SK-N-SH treated with all-trans-retinoic acid at 6 μM for 48 hours (cell line): ENCODE measurements at regions not wholly inside any gene's neighbourhood (a gene's known extent, or its start where the extent isn't known, plus 50 kb on each side); places are given as distances from the start of the nearest gene placed in this dataset.

Experiments used
- ATAC-seq: fragments of 200-7000 bp; cut with Tn5 transposase; 3 replicates; pipeline ENCODE4 v1.9.1; 2020; ENCODE audit warnings: mild to moderate bottlenecking, moderate library complexity
- ARNTL ChIP-seq: fragments of 450-650 bp; formaldehyde crosslinking; IDR thresholded peaks from 2 replicates; pipeline ENCODE4 v1.5.0; 2020; ENCODE audit warnings: low read depth, mild to moderate bottlenecking, moderate library complexity, borderline replicate concordance
- BACH2 ChIP-seq: fragments of 250-450 bp; sonication (Bioruptor Pico); IDR thresholded peaks from 2 replicates; pipeline ENCODE4 v1.9.0; 2021; ENCODE audit warnings: mild to moderate bottlenecking, borderline replicate concordance
- CREB5 ChIP-seq: fragments of 250-450 bp; sonication (Bioruptor Pico); IDR thresholded peaks from 2 replicates; pipeline ENCODE4 v1.5.1; 2020; ENCODE audit warnings: low read depth, mild to moderate bottlenecking, moderate library complexity
- CSRNP3 ChIP-seq: fragments of 250-450 bp; sonication (Bioruptor Pico); IDR thresholded peaks from 2 replicates; pipeline ENCODE4 v1.5.1; 2021; ENCODE audit warnings: mild to moderate bottlenecking, moderate library complexity
- ESRRG ChIP-seq: fragments of 250-450 bp; sonication (Bioruptor Pico); IDR thresholded peaks from 2 replicates; pipeline ENCODE4 v1.6.1; 2021; ENCODE audit warnings: mild to moderate bottlenecking
- GLIS3 ChIP-seq: fragments of 250-450 bp; sonication (Bioruptor Pico); IDR thresholded peaks from 2 replicates; pipeline ENCODE4 v1.5.0; 2020; ENCODE audit warnings: mild to moderate bottlenecking, moderate library complexity
- ISL1 ChIP-seq: fragments of 250-450 bp; sonication (Bioruptor Pico); IDR thresholded peaks from 2 replicates; pipeline ENCODE4 v2.1.2; 2022; ENCODE audit warnings: mild to moderate bottlenecking, moderate library complexity
- OSR1 ChIP-seq: fragments of 250-450 bp; sonication (Bioruptor Pico); IDR thresholded peaks from 2 replicates; pipeline ENCODE4 v1.8.0; 2022; ENCODE audit warnings: moderate library complexity, mild to moderate bottlenecking, inconsistent platforms
- PATZ1 ChIP-seq: fragments of 250-450 bp; sonication (Bioruptor Pico); IDR thresholded peaks from 2 replicates; pipeline ENCODE4 v1.8.0; 2020; ENCODE audit warnings: mild to moderate bottlenecking, moderate library complexity, borderline replicate concordance
- PPARA ChIP-seq: fragments of 250-450 bp; sonication (Bioruptor Pico); IDR thresholded peaks from 2 replicates; pipeline ENCODE4 v1.5.0; 2020; ENCODE audit warnings: mild to moderate bottlenecking, borderline replicate concordance
- RARB ChIP-seq: fragments of 250-450 bp; sonication (Bioruptor Pico); IDR thresholded peaks from 2 replicates; pipeline ENCODE4 v1.8.0; 2021; ENCODE audit warnings: mild to moderate bottlenecking, moderate library complexity
- SNAI2 ChIP-seq: fragments of 250-450 bp; sonication (Bioruptor Pico); IDR thresholded peaks from 2 replicates; pipeline ENCODE4 v1.5.0; 2020; ENCODE audit warnings: mild to moderate bottlenecking, moderate library complexity
- TCF4 ChIP-seq: fragments of 250-450 bp; sonication (Bioruptor Pico); IDR thresholded peaks from 2 replicates; pipeline ENCODE4 v1.8.0; 2021; ENCODE audit warnings: mild to moderate bottlenecking, moderate library complexity, borderline replicate concordance
- TOX ChIP-seq: fragments of 250-450 bp; sonication (Bioruptor Pico); IDR thresholded peaks from 2 replicates; pipeline ENCODE4 v1.8.0; 2021; ENCODE audit warnings: mild to moderate bottlenecking, moderate library complexity, borderline replicate concordance
- TSHZ2 ChIP-seq: fragments of 250-450 bp; sonication (Bioruptor Pico); IDR thresholded peaks from 2 replicates; pipeline ENCODE4 v1.5.0; 2020; ENCODE audit warnings: mild to moderate bottlenecking, moderate library complexity
- ZC3H10 ChIP-seq: fragments of 250-450 bp; sonication (Bioruptor Pico); IDR thresholded peaks from 2 replicates; pipeline ENCODE4 v1.5.1; 2021; ENCODE audit warnings: mild to moderate bottlenecking, moderate library complexity
- ZFP3 ChIP-seq: fragments of 250-450 bp; sonication (Bioruptor Pico); IDR thresholded peaks from 2 replicates; pipeline ENCODE4 v1.5.0; 2020; ENCODE audit warnings: mild to moderate bottlenecking, moderate library complexity
- ZNF565 ChIP-seq: fragments of 450-650 bp; formaldehyde crosslinking; conservative IDR thresholded peaks from 2 replicates; pipeline ENCODE4 v1.5.0; 2020; ENCODE audit warnings: low read depth, mild to moderate bottlenecking, moderate library complexity
- ZNF70 ChIP-seq: fragments of 450-650 bp; formaldehyde crosslinking; IDR thresholded peaks from 2 replicates; pipeline ENCODE4 v1.5.0; 2020; ENCODE audit warnings: mild to moderate bottlenecking, moderate library complexity
- ZNF8 ChIP-seq: fragments of 450-650 bp; formaldehyde crosslinking; IDR thresholded peaks from 2 replicates; pipeline ENCODE4 v1.5.0; 2020; ENCODE audit warnings: mild to moderate bottlenecking, moderate library complexity
- TF ChIP-seq, protein P1 (sequence below): fragments of 250-450 bp; sonication (Bioruptor Pico); IDR thresholded peaks from 2 replicates; pipeline ENCODE4 v1.8.0; 2021; ENCODE audit warnings: low read depth, mild to moderate bottlenecking, moderate library complexity, borderline replicate concordance

DNA sequence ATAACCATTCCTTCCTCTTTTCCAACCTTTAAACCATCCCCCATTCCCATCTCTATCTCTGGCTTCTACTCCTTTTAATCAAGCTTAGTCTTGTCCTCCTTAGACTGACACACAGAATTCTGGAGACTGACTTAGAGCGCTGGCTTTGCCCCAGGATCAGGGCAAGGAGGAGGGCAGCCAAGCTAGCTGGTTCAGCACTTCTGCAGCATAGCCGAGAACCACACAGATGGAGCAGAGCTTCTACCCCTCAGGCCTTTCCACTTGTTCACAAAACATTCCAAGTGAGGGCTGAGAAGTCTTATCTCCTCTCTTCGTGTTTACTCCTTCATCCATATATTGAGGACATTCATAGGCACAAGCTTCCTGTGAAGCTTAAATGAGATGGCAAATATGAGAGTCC lies 246.5 kb upstream of the PEX5L start:
- no peak for ATAC-seq
- TF ChIP-seq CREB5 (CRISPR knock-in tag), result no peak
- no peak for TF ChIP-seq ZNF70
- TF ChIP-seq, protein P1, sequence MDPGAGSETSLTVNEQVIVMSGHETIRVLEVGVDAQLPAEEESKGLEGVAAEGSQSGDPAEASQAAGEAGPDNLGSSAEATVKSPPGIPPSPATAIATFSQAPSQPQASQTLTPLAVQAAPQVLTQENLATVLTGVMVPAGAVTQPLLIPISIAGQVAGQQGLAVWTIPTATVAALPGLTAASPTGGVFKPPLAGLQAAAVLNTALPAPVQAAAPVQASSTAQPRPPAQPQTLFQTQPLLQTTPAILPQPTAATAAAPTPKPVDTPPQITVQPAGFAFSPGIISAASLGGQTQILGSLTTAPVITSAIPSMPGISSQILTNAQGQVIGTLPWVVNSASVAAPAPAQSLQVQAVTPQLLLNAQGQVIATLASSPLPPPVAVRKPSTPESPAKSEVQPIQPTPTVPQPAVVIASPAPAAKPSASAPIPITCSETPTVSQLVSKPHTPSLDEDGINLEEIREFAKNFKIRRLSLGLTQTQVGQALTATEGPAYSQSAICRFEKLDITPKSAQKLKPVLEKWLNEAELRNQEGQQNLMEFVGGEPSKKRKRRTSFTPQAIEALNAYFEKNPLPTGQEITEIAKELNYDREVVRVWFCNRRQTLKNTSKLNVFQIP, result no peak
- TF ChIP-seq ZNF8 (CRISPR knock-in tag), result no peak
- no peak for TF ChIP-seq ZC3H10
- TF ChIP-seq ISL1 (CRISPR knock-in tag), result no peak
- TF ChIP-seq CSRNP3, result no peak
- no peak for TF ChIP-seq PPARA (CRISPR knock-in tag)
- no peak for TF ChIP-seq ZNF565 (CRISPR knock-in tag)
- no peak for TF ChIP-seq TSHZ2
- no peak for TF ChIP-seq GLIS3 (CRISPR knock-in tag)
- no peak for TF ChIP-seq TCF4 (CRISPR knock-in tag)
- no peak for TF ChIP-seq SNAI2 (CRISPR knock-in tag)

DNA sequence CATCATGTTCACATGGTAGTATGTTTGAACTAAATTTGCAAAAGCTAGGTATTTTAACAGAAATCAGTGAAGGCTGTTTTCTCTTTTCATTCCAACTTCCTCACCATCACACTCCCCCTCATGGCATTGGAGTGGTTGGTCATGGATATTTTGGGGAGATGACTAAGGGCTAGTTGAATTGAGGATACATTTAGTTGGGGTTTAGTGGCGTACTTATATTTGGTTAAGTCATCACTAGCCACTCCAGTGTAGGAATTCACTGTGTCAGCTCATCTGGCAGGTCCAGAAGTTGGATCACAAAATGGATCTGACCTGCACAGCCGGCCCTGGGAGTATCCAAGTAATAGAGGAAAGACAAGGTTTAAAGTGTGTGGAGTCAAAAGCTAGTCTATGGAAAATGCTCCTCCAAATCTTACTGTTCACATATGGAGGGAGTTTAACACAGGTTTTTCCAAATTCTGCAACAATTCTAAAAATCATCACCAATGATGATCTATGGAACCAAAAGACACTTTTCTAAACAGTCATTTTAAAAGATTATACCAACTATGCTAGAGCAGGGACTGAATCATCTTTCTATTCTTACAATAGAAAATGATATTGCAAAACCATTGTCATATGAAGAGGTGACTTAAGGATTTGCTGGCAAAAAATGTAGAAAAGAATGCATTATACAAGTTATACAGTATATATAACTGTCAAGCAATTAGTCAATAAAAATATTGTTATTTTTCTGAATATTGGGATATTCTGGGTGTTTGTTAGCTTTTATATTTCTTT lies 247.8 kb upstream of the PEX5L start:
- ATAC-seq, result no peak

DNA sequence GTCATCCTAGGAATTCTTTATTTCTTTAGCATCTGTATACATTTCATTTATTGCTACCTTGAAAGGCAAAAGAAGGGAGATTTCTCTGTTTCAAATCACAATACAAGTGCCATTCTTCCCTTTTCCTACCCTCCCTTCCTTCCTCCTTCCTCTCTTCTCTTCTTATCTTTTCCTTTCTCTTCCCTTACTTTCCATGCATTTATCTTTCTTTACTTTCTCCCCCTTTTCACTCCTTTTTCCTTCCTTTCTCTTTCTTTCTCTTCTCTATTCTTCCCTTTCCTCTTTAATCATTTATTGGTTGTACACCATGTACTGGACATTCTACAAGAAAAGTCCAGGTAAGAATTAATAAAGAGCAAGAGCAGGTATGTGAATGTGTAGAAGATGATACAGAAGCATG lies 251.0 kb upstream of the PEX5L start:
- no peak for ATAC-seq
- TF ChIP-seq ZFP3 (CRISPR knock-in tag), result no peak
- TF ChIP-seq RARB (CRISPR knock-in tag), result no peak
- no peak for TF ChIP-seq ZNF8 (CRISPR knock-in tag)
- TF ChIP-seq ARNTL (CRISPR knock-in tag), result no peak
- no peak for TF ChIP-seq ZNF70
- no peak for TF ChIP-seq OSR1 (CRISPR knock-in tag)
- TF ChIP-seq ZNF565 (CRISPR knock-in tag), result no peak
- no peak for TF ChIP-seq PATZ1
- TF ChIP-seq CSRNP3, result no peak

More for the DNA sequence above, 247.8 kb upstream of the PEX5L start:
- no peak for TF ChIP-seq BACH2 (CRISPR knock-in tag)
- no peak for TF ChIP-seq SNAI2 (CRISPR knock-in tag)
- TF ChIP-seq TOX (CRISPR knock-in tag), result no peak
- no peak for TF ChIP-seq RARB (CRISPR knock-in tag)
- TF ChIP-seq ESRRG (CRISPR knock-in tag), result no peak
- TF ChIP-seq ZNF8 (CRISPR knock-in tag), result no peak
- no peak for TF ChIP-seq GLIS3 (CRISPR knock-in tag)
- no peak for TF ChIP-seq ZNF565 (CRISPR knock-in tag)
- no peak for TF ChIP-seq ZFP3 (CRISPR knock-in tag)
- no peak for TF ChIP-seq PPARA (CRISPR knock-in tag)
- TF ChIP-seq PATZ1, result no peak
- no peak for TF ChIP-seq ZC3H10
